ENCODE measurements at regions not wholly inside any gene's neighbourhood (a gene's known extent, or its start where the extent isn't known, plus 50 kb on each side); places are given as distances from the start of the nearest gene placed in this dataset.

DNA sequence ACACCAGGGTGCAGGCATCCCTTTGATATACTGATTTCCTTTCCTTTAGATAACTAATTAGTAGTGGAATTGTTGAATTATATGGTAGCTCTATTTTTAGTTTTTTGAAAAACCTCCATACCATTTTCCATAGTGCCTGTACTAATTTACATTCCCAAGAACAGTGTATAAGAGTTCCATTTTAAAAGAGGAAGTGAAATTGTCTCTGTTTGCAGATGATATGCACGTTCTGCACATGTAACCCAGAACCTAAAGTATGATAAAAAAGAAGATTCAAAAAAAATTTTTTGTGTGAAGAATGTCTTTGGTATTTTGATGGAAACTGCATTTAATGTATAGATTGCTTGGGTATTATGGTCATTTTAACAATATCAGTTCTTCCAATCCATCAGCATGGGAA is 424.0 kb upstream of the CCNH start:
- no peak for TF ChIP-seq EZH2phosphoT487 (IDR thresholded peaks at IDR 0.05; ENCODE audit: unreplicated experiment)
- TF ChIP-seq, protein P1, sequence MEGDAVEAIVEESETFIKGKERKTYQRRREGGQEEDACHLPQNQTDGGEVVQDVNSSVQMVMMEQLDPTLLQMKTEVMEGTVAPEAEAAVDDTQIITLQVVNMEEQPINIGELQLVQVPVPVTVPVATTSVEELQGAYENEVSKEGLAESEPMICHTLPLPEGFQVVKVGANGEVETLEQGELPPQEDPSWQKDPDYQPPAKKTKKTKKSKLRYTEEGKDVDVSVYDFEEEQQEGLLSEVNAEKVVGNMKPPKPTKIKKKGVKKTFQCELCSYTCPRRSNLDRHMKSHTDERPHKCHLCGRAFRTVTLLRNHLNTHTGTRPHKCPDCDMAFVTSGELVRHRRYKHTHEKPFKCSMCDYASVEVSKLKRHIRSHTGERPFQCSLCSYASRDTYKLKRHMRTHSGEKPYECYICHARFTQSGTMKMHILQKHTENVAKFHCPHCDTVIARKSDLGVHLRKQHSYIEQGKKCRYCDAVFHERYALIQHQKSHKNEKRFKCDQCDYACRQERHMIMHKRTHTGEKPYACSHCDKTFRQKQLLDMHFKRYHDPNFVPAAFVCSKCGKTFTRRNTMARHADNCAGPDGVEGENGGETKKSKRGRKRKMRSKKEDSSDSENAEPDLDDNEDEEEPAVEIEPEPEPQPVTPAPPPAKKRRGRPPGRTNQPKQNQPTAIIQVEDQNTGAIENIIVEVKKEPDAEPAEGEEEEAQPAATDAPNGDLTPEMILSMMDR (conservative IDR thresholded peaks at IDR 0.05; ENCODE audit: low read depth in 2 of 2) = no peak
- no peak for TF ChIP-seq EZH2 (IDR thresholded peaks at IDR 0.05; ENCODE audit: low read depth, unreplicated experiment)

Measured in GM23338 (cell line).